ENCODE measurements at regions not wholly inside any gene's neighbourhood (a gene's known extent, or its start where the extent isn't known, plus 50 kb on each side); places are given as distances from the start of the nearest gene placed in this dataset.

DNA sequence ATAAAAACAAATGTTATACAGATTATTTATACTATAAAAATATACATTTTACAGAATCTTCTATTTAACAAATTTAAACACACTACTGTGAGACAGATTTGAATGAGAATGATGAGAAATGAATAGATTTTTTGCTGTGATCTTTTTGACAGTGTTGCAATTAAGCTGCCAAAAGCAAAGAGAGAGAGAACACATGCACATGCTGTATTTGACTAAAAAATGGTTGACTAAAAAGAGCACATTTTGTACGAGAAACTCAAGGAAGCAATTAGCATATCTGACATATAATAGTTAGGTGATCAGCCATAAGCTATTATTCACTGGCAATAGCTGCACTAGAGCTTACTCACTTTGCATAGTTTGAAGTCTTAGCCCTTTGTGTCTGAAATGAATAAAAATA is 115.8 kb downstream of the SYT10 start:
- Histone ChIP-seq H4K20me1 (ENCODE audit: control insufficient read depth, insufficient read depth, low read depth, low read length) (no peaks in the 10 kb centered on the region), H3F3A (ENCODE audit: control insufficient read depth, insufficient read depth) (no peaks in the 10 kb centered on the region), H3K4me1 (ENCODE audit: control insufficient read depth, low read length) (no peaks in the 10 kb centered on the region), H3K4me2 (ENCODE audit: low read length) (no peak overlapping the region), H3K9me2 (replicated peaks; ENCODE audit: control insufficient read depth, low read length) (no peaks in the 10 kb centered on the region), H3K36me3 (ENCODE audit: control insufficient read depth, low read length) (no peaks in the 10 kb centered on the region), H3K27me3 (ENCODE audit: control insufficient read depth, low read length) (no peaks in the 10 kb centered on the region), H3K27ac (ENCODE audit: low read depth, low read length) (no peak overlapping the region), H3K79me2 (ENCODE audit: control insufficient read depth, low read length) (no peaks in the 10 kb centered on the region), H3K9me3 (ENCODE audit: control insufficient read depth, insufficient read depth, low read length) (no peaks in the 10 kb centered on the region), H3K4me3 (ENCODE audit: low read length) (no peak overlapping the region)
- TF ChIP-seq EZH2phosphoT487 (IDR thresholded peaks at IDR 0.05; ENCODE audit: borderline replicate concordance, low read length): no peak
- TF ChIP-seq, protein P1, sequence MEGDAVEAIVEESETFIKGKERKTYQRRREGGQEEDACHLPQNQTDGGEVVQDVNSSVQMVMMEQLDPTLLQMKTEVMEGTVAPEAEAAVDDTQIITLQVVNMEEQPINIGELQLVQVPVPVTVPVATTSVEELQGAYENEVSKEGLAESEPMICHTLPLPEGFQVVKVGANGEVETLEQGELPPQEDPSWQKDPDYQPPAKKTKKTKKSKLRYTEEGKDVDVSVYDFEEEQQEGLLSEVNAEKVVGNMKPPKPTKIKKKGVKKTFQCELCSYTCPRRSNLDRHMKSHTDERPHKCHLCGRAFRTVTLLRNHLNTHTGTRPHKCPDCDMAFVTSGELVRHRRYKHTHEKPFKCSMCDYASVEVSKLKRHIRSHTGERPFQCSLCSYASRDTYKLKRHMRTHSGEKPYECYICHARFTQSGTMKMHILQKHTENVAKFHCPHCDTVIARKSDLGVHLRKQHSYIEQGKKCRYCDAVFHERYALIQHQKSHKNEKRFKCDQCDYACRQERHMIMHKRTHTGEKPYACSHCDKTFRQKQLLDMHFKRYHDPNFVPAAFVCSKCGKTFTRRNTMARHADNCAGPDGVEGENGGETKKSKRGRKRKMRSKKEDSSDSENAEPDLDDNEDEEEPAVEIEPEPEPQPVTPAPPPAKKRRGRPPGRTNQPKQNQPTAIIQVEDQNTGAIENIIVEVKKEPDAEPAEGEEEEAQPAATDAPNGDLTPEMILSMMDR (IDR thresholded peaks at IDR 0.05; ENCODE audit: low read depth, low read length, poor library complexity, severe bottlenecking): no peak

DNA sequence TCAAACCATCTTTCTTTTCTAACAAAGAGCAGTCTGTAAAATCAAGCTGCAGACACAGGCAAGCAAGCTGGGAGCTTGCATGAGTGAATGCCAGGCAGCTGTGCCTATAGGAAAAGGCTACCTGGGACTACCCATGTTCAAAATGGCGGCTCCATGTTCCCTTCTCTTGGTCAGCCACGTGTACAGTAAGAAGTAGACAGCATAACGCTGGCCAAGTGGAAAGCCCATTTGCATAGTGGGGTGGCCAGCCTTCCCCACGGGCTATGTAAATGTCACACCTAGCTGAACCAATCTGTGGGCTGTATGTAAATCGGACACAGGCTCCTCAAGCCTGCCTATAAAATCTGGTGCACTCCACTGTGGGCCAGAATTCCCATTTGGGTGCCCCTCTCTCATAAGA is 117.1 kb downstream of the SYT10 start:
- Histone ChIP-seq H3K36me3 (ENCODE audit: control insufficient read depth, low read length) (no peaks in the 10 kb centered on the region), H3K79me2 (ENCODE audit: control insufficient read depth, low read length) (no peaks in the 10 kb centered on the region), H3F3A (ENCODE audit: control insufficient read depth, insufficient read depth) (no peaks in the 10 kb centered on the region), H3K4me1 (ENCODE audit: control insufficient read depth, low read length) (no peaks in the 10 kb centered on the region), H3K9me2 (replicated peaks; ENCODE audit: control insufficient read depth, low read length) (no peaks in the 10 kb centered on the region), H3K27me3 (ENCODE audit: control insufficient read depth, low read length) (no peaks in the 10 kb centered on the region), H3K9me3 (ENCODE audit: control insufficient read depth, insufficient read depth, low read length) (no peaks in the 10 kb centered on the region), H3K4me2 (ENCODE audit: low read length) (no peak overlapping the region), H3K27ac (ENCODE audit: low read depth, low read length) (no peak overlapping the region), H4K20me1 (ENCODE audit: control insufficient read depth, insufficient read depth, low read depth, low read length) (no peaks in the 10 kb centered on the region), H3K4me3 (ENCODE audit: low read length) (no peak overlapping the region)
- no peak for TF ChIP-seq EZH2phosphoT487 (IDR thresholded peaks at IDR 0.05; ENCODE audit: borderline replicate concordance, low read length)
- TF ChIP-seq, protein P1 (IDR thresholded peaks at IDR 0.05; ENCODE audit: low read depth, low read length, poor library complexity, severe bottlenecking): no peak

DNA sequence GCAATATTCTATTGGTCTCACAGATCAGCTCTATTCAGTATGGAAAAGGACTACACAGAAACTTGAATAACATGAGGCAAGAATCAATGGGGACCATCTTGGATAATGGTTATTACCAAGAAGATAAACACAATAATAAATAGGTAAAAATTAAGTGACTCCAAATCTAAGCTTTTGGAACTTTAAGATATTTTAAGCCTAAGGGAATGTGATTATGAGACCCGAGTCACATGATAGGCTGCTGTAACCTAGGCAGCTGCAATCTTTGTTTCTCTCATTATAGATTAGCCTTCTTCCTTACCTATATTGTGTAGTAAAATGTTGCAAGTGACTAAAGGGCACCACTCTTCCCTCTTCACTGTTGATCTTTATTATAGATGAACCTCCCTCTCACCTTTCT is 121.9 kb downstream of the SYT10 start:
- no peaks in the 10 kb centered on the region for H4K20me1 ChIP-seq (ENCODE audit: control insufficient read depth, insufficient read depth, low read depth, low read length)
- TF ChIP-seq, protein P1 (IDR thresholded peaks at IDR 0.05; ENCODE audit: low read depth, low read length, poor library complexity, severe bottlenecking): no peak
- no peak for TF ChIP-seq EZH2phosphoT487 (IDR thresholded peaks at IDR 0.05; ENCODE audit: borderline replicate concordance, low read length)
- no peaks in the 10 kb centered on the region for H3K36me3 ChIP-seq (ENCODE audit: control insufficient read depth, low read length)
- no peaks in the 10 kb centered on the region for H3K9me2 ChIP-seq (replicated peaks; ENCODE audit: control insufficient read depth, low read length)
- H3K79me2 ChIP-seq (ENCODE audit: control insufficient read depth, low read length): no peaks in the 10 kb centered on the region
- H3K27ac ChIP-seq (ENCODE audit: low read depth, low read length): no peak overlapping the region
- no peaks in the 10 kb centered on the region for H3K27me3 ChIP-seq (ENCODE audit: control insufficient read depth, low read length)
- H3K4me2 ChIP-seq (ENCODE audit: low read length): no peak overlapping the region
- no peaks in the 10 kb centered on the region for H3K4me1 ChIP-seq (ENCODE audit: control insufficient read depth, low read length)
- no peaks in the 10 kb centered on the region for H3K9me3 ChIP-seq (ENCODE audit: control insufficient read depth, insufficient read depth, low read length)
- no peak overlapping the region for H3K4me3 ChIP-seq (ENCODE audit: low read length)
- no peaks in the 10 kb centered on the region for H3F3A ChIP-seq (ENCODE audit: control insufficient read depth, insufficient read depth)

GRCh38 chr12:33314223-33314622 is 125.4 kb downstream of the SYT10 start:
- H3K4me2 ChIP-seq (ENCODE audit: low read length): no peak overlapping the region
- no peaks in the 10 kb centered on the region; the same call in 1 of the 2 replicates for H3K9me3 ChIP-seq (ENCODE audit: control insufficient read depth, insufficient read depth, low read length)
- TF ChIP-seq, protein P1 (IDR thresholded peaks at IDR 0.05; ENCODE audit: low read depth, low read length, poor library complexity, severe bottlenecking): no peak
- TF ChIP-seq EZH2phosphoT487 (IDR thresholded peaks at IDR 0.05; ENCODE audit: borderline replicate concordance, low read length): no peak
- no peaks in the 10 kb centered on the region for H3K9me2 ChIP-seq (replicated peaks; ENCODE audit: control insufficient read depth, low read length)
- no peaks in the 10 kb centered on the region for H3F3A ChIP-seq (ENCODE audit: control insufficient read depth, insufficient read depth)
- no peaks in the 10 kb centered on the region for H3K4me1 ChIP-seq (ENCODE audit: control insufficient read depth, low read length)
- no peaks in the 10 kb centered on the region for H3K79me2 ChIP-seq (ENCODE audit: control insufficient read depth, low read length)
- H3K4me3 ChIP-seq (ENCODE audit: low read length): no peak overlapping the region
- no peaks in the 10 kb centered on the region for H3K27me3 ChIP-seq (ENCODE audit: control insufficient read depth, low read length)
- H3K27ac ChIP-seq (ENCODE audit: low read depth, low read length): no peak overlapping the region
- no peaks in the 10 kb centered on the region for H4K20me1 ChIP-seq (ENCODE audit: control insufficient read depth, insufficient read depth, low read depth, low read length)
- H3K36me3 ChIP-seq (ENCODE audit: control insufficient read depth, low read length): no peaks in the 10 kb centered on the region
